H1 (cell line): ENCODE measurements at regions not wholly inside any gene's neighbourhood (a gene's known extent, or its start where the extent isn't known, plus 50 kb on each side); places are given as distances from the start of the nearest gene placed in this dataset.

Experiments
- CTCF ChIA-PET: fragments of 300-600 bp; sonication (Branson Sonifier 250); formaldehyde crosslinking; loops from one replicate; lab custom pipeline; 2021; ENCODE audit not compliant: partially characterized antibody; lab: Charles Lee
- POLR2A ChIA-PET: fragments of 300-600 bp; sonication (Branson Sonifier 250); formaldehyde crosslinking; loops from one replicate; lab custom pipeline; 2021; ENCODE audit warnings: inconsistent platforms; ENCODE audit not compliant: partially characterized antibody; lab: Charles Lee
- DNase-seq, 2 experiments: peaks; one replicate each; pipeline versions ENCODE4 v3.0.0 to v3.0.0-alpha.2; 2010 to 2022; ENCODE audit warnings: low spot score in 2 of 2, low read depth in 1 of 2, mixed read lengths in 1 of 2
- FAIRE-seq: peaks from 2 replicates; lab custom pipeline; 2011; peaks lifted over from hg19 to GRCh38; lab: Jason Lieb, UNC
- H2AFZ ChIP-seq: 2 replicates; pipeline ENCODE4 v1.8.1; 2012; ENCODE audit warnings: low read length, inconsistent platforms
- H2AK5ac ChIP-seq: 2 replicates; pipeline ENCODE4 v1.6.1; 2013; ENCODE audit warnings: low read depth, low read length
- H2BK120ac ChIP-seq: replicated peaks from 2 replicates; pipeline ENCODE3; 2013; ENCODE audit warnings: low read depth, low read length, inconsistent platforms
- H2BK12ac ChIP-seq: 2 replicates; pipeline ENCODE4 v1.6.1; 2013; ENCODE audit warnings: low read depth, low read length
- H2BK15ac ChIP-seq: 2 replicates; pipeline ENCODE4 v1.6.1; 2013; ENCODE audit warnings: low read length
- H2BK20ac ChIP-seq: 2 replicates; pipeline ENCODE4 v1.6.1; 2013; ENCODE audit warnings: low read length
- H2BK5ac ChIP-seq: 2 replicates; pipeline ENCODE4 v1.6.1; 2013; ENCODE audit warnings: low read depth, low read length
- H3K14ac ChIP-seq: 2 replicates; pipeline ENCODE4 v1.6.1; 2013; ENCODE audit warnings: inconsistent platforms; ENCODE audit not compliant: insufficient read length
- H3K18ac ChIP-seq: 2 replicates; pipeline ENCODE4 v1.6.1; 2013; ENCODE audit warnings: low read length; ENCODE audit errors: extremely low read depth
- H3K23ac ChIP-seq: 2 replicates; pipeline ENCODE4 v1.6.1; 2013; ENCODE audit warnings: inconsistent platforms; ENCODE audit not compliant: insufficient read length
- H3K23me2 ChIP-seq: 2 replicates; pipeline ENCODE4 v1.6.1; 2013; ENCODE audit warnings: low read depth, low read length
- H3K27ac ChIP-seq: 2 replicates; pipeline ENCODE4 v1.6.1; 2011; ENCODE audit warnings: low read depth, low read length, inconsistent platforms
- H3K27me3 ChIP-seq, 4 experiments: replicated peaks in 1 of 4; 1 replicate in 1 of 4; 2 replicates in 3 of 4; pipeline versions ENCODE4 v1.6.1 to v1.8.1; 2011 to 2013; ENCODE audit warnings: low read length in 3 of 4, mild to moderate bottlenecking in 3 of 4, inconsistent platforms in 2 of 4, mixed read lengths in 2 of 4, moderate library complexity in 1 of 4; ENCODE audit not compliant: control insufficient read depth in 3 of 4, insufficient read depth in 3 of 4; ENCODE audit errors: extremely low read depth in 1 of 4
- H3K36me3 ChIP-seq, 4 experiments: 2 replicates each; pipeline versions ENCODE4 v1.6.1 to v1.8.1; 2011 to 2013; ENCODE audit warnings: mild to moderate bottlenecking in 4 of 4, low read length in 3 of 4, moderate library complexity in 2 of 4, control low read depth in 1 of 4, inconsistent platforms in 1 of 4; ENCODE audit not compliant: insufficient read depth in 4 of 4, control insufficient read depth in 2 of 4
- H3K4ac ChIP-seq: replicated peaks from 2 replicates; pipeline ENCODE3; 2013; ENCODE audit warnings: low read length, low read depth, mixed read lengths, inconsistent platforms; ENCODE audit not compliant: insufficient read length
- H3K4me1 ChIP-seq, 4 experiments: replicated peaks in 1 of 4; 1 replicate in 1 of 4; 2 replicates in 3 of 4; pipeline versions ENCODE4 v1.6.1 to v1.8.1; 2011 to 2013; ENCODE audit warnings: low read length in 3 of 4, inconsistent platforms in 2 of 4, mixed read lengths in 1 of 4; ENCODE audit not compliant: insufficient read depth in 4 of 4, control insufficient read depth in 3 of 4
- H3K4me2 ChIP-seq, 2 experiments: 2 replicates each; pipeline versions ENCODE4 v1.6.1 to v1.8.1; 2011 to 2013; ENCODE audit warnings: low read depth in 2 of 2, low read length in 2 of 2, control low read depth in 1 of 2, inconsistent platforms in 1 of 2, mild to moderate bottlenecking in 1 of 2; ENCODE audit not compliant: insufficient read depth in 1 of 2
- H3K4me3 ChIP-seq, 4 experiments: fragments of 200-600, 300-600 bp in 1 of 4; sonication (generic), shearing (Covaris generic), sonication (Bioruptor Twin) in 1 of 4; 2 replicates each; pipeline versions ENCODE4 v1.5.1 to v1.8.1; 2011 to 2016; ENCODE audit warnings: low read length in 4 of 4, low read depth in 3 of 4, control low read depth in 2 of 4, inconsistent platforms in 2 of 4, mild to moderate bottlenecking in 2 of 4, mixed read lengths in 1 of 4, moderate library complexity in 1 of 4; ENCODE audit not compliant: insufficient read depth in 2 of 4; ENCODE audit errors: extremely low read depth in 1 of 4
- H3K56ac ChIP-seq: replicated peaks from 2 replicates; pipeline ENCODE3; 2013; ENCODE audit warnings: low read depth, mild to moderate bottlenecking, mixed read lengths, low read length, inconsistent platforms; ENCODE audit not compliant: insufficient read length
- H3K79me1 ChIP-seq: 2 replicates; pipeline ENCODE4 v1.6.1; 2013; ENCODE audit warnings: low read depth, low read length, control low read depth
- H3K79me2 ChIP-seq, 2 experiments: 2 replicates each; pipeline versions ENCODE4 v1.6.1 to v1.8.1; 2012 to 2013; ENCODE audit warnings: low read length in 2 of 2, mild to moderate bottlenecking in 2 of 2, inconsistent platforms in 1 of 2; ENCODE audit not compliant: insufficient read depth in 2 of 2, control insufficient read depth in 1 of 2
- H3K9ac ChIP-seq, 4 experiments: replicated peaks in 1 of 4; 1 replicate in 1 of 4; 2 replicates in 3 of 4; pipeline versions ENCODE4 v1.6.1 to v1.8.1; 2011 to 2013; ENCODE audit warnings: low read depth in 3 of 4, low read length in 3 of 4, control low read depth in 2 of 4, mild to moderate bottlenecking in 2 of 4, moderate library complexity in 2 of 4, inconsistent platforms in 1 of 4; ENCODE audit errors: extremely low read depth in 1 of 4
- H3K9me3 ChIP-seq, 2 experiments: 2 replicates each; pipeline versions ENCODE4 v1.6.1 to v1.8.1; 2012 to 2013; ENCODE audit warnings: mild to moderate bottlenecking in 2 of 2, moderate library complexity in 2 of 2, control low read depth in 1 of 2, inconsistent platforms in 1 of 2, low read depth in 1 of 2, low read length in 1 of 2, mixed read lengths in 1 of 2; ENCODE audit not compliant: insufficient read depth in 2 of 2
- H4K20me1 ChIP-seq, 2 experiments: replicated peaks in 1 of 2; 2 replicates each; pipeline versions ENCODE3 to v1.8.1; 2011 to 2013; ENCODE audit warnings: inconsistent platforms in 2 of 2, low read length in 2 of 2, mild to moderate bottlenecking in 1 of 2; ENCODE audit not compliant: insufficient read depth in 2 of 2, control insufficient read depth in 1 of 2
- H4K5ac ChIP-seq: 2 replicates; pipeline ENCODE4 v1.6.1; 2013; ENCODE audit warnings: low read length, low read depth, mixed read lengths, inconsistent platforms; ENCODE audit not compliant: insufficient read length
- H4K8ac ChIP-seq: 2 replicates; pipeline ENCODE4 v1.8.0; 2013; ENCODE audit warnings: mild to moderate bottlenecking, moderate library complexity, low read length, inconsistent platforms; ENCODE audit not compliant: insufficient read depth; ENCODE audit errors: extremely low read depth
- H4K91ac ChIP-seq: replicated peaks from 2 replicates; pipeline ENCODE3; 2013; ENCODE audit warnings: low read length, mixed read lengths, inconsistent platforms; ENCODE audit not compliant: insufficient read length
- ATF3 ChIP-seq: IDR thresholded peaks from 2 replicates; pipeline ENCODE4 v1.6.1; 2011; ENCODE audit warnings: low read depth, mild to moderate bottlenecking, low read length; ENCODE audit not compliant: insufficient read depth
- CHD2 ChIP-seq: IDR thresholded peaks from 2 replicates; pipeline ENCODE4 v1.6.1; 2012; ENCODE audit warnings: low read length, improper control_type of control experiment
- HDAC6 ChIP-seq: IDR thresholded peaks from one replicate; pipeline ENCODE4 v1.7.1; 2012; ENCODE audit warnings: low read depth, mild to moderate bottlenecking, inconsistent platforms, low read length, moderate library complexity
- JUND ChIP-seq: IDR thresholded peaks from 2 replicates; pipeline ENCODE4 v1.6.1; 2011; ENCODE audit warnings: mild to moderate bottlenecking, improper control_type of control experiment, low read length
- KDM4A ChIP-seq: IDR thresholded peaks from one replicate; pipeline ENCODE4 v1.7.1; 2012; ENCODE audit warnings: low read depth, mild to moderate bottlenecking, moderate library complexity, low read length, inconsistent platforms; ENCODE audit not compliant: severe bottlenecking
- POLR2A ChIP-seq, 2 experiments: IDR thresholded peaks; 1 replicate in 1 of 2; 2 replicates in 1 of 2; pipeline ENCODE4 v1.6.1; 2011; ENCODE audit warnings: low read depth in 2 of 2, low read length in 2 of 2, mild to moderate bottlenecking in 2 of 2; ENCODE audit errors: control extremely low read depth in 1 of 2
- POLR2AphosphoS5 ChIP-seq: IDR thresholded peaks from 2 replicates; pipeline ENCODE4 v1.6.1; 2011; ENCODE audit warnings: low read depth, low read length
- RAD21 ChIP-seq, 2 experiments: IDR thresholded peaks in 1 of 2; conservative IDR thresholded peaks in 1 of 2; 2 replicates each; pipeline ENCODE4 v1.6.1; 2011; ENCODE audit warnings: low read depth in 2 of 2, low read length in 2 of 2, improper control_type of control experiment in 1 of 2, inconsistent platforms in 1 of 2, mild to moderate bottlenecking in 1 of 2, moderate library complexity in 1 of 2
- SAP30 ChIP-seq: fragments of 300-600 bp; sonication (generic); IDR thresholded peaks from 2 replicates; pipeline ENCODE4 v1.7.1; 2012; ENCODE audit warnings: low read length, moderate library complexity, mild to moderate bottlenecking, inconsistent platforms; ENCODE audit not compliant: insufficient read depth, insufficient replicate concordance
- SIRT6 ChIP-seq: IDR thresholded peaks from one replicate; pipeline ENCODE4 v1.7.1; 2012; ENCODE audit warnings: low read length, inconsistent platforms
- SP1 ChIP-seq: IDR thresholded peaks from 2 replicates; pipeline ENCODE4 v1.6.1; 2011; ENCODE audit warnings: low read depth, low read length
- TAF7 ChIP-seq: optimal IDR thresholded peaks from 2 replicates; pipeline ENCODE3; 2011; ENCODE audit warnings: low read depth, mild to moderate bottlenecking, inconsistent platforms, low read length, moderate library complexity, borderline replicate concordance
- TCF12 ChIP-seq: IDR thresholded peaks from 2 replicates; pipeline ENCODE4 v1.6.1; 2011; ENCODE audit warnings: low read depth, mild to moderate bottlenecking, low read length
- TEAD4 ChIP-seq: IDR thresholded peaks from 2 replicates; pipeline ENCODE4 v1.6.1; 2012; ENCODE audit warnings: low read depth, low read length, inconsistent platforms, mixed read lengths
- ZNF274 ChIP-seq: IDR thresholded peaks from 2 replicates; pipeline ENCODE4 v1.7.0; 2012; ENCODE audit warnings: low read length, borderline replicate concordance; ENCODE audit errors: extremely low read depth
- WGBS, 2 experiments: shearing (Covaris generic) in 1 of 2; methylation state at CpG; one replicate each; pipeline versions ENCODE4 v1.1.6 to v1.1.7; 2013 to 2015; ENCODE audit warnings: low lambda C conversion rate in 2 of 2, mixed read lengths in 2 of 2, inconsistent platforms in 1 of 2, low coverage in 1 of 2, missing lambda C conversion rate in 1 of 2; ENCODE audit not compliant: insufficient replicate concordance in 2 of 2, insufficient coverage in 1 of 2, insufficient read length in 1 of 2; ENCODE audit errors: extremely low coverage in 1 of 2, missing lambda C conversion rate in 1 of 2; 5-methylcytosine and 5-hydroxymethylcytosine counted together

GRCh38 chr6:140105241-140105640, 730.8 kb upstream of the CITED2 start:
- H2BK15ac ChIP-seq: no peak overlapping the region
- H2AK5ac ChIP-seq: no peak overlapping the region
- no peak overlapping the region for H4K5ac ChIP-seq
- H3K9me3 ChIP-seq: no peaks in the 10 kb centered on the region
- H3K79me2 ChIP-seq: no peaks in the 10 kb centered on the region
- H3K36me3 ChIP-seq: no peaks in the 10 kb centered on the region
- no peak overlapping the region for H3K4ac ChIP-seq
- H3K4me1 ChIP-seq: 0 out of 7 replicates have a peak, but pooled peaks cover 0 to 6% (median 0%) of the 10 kb centered on the region in 4 experiments
- H3K14ac ChIP-seq: no peak overlapping the region
- no peak overlapping the region for H3K4me3 ChIP-seq
- H3K56ac ChIP-seq: no peak overlapping the region
- H3K27me3 ChIP-seq: no peaks in the 10 kb centered on the region
- H3K23me2 ChIP-seq: no peaks in the 10 kb centered on the region
- 80% methylated on average over 3 of the region's 3 CpGs; no CpG with 5 or more reads in 1 of the 2 experiments for WGBS, 2 experiments
- peak overlapping the region; percentile 100 for H2AFZ ChIP-seq
- no peak overlapping the region for H4K91ac ChIP-seq
- H2BK120ac ChIP-seq: no peak overlapping the region
- 0 out of 2 replicates have a peak overlapping the region, but pooled peaks have one; percentile 19 for H3K27ac ChIP-seq
- H4K20me1 ChIP-seq: no peaks in the 10 kb centered on the region
- DNase-seq (no peak), FAIRE-seq (no peak)
- no peak overlapping the region for H3K23ac ChIP-seq
- H3K9ac ChIP-seq: no peak overlapping the region
- H4K8ac ChIP-seq: no peak overlapping the region
- H3K79me1 ChIP-seq: no peaks in the 10 kb centered on the region
- CTCF ChIA-PET: interaction anchor here (0.6 to 1.0 kb wide), 2 partner anchors 12 to 47 kb away, joined by 3 read pairs; no protein-coding TSS in a partner anchor
- peak overlapping the region; percentile 83; the same call in 1 of the 2 replicates for H3K18ac ChIP-seq
- H3K4me2 ChIP-seq: 0 out of 4 replicates have a peak overlapping the region, but pooled peaks of 1 of the 2 experiments have one; percentile 22
- no peak overlapping the region; the same call in 1 of the 2 replicates for H2BK12ac ChIP-seq
- POLR2A ChIA-PET: no interaction called here
- H2BK5ac ChIP-seq: no peak overlapping the region; the same call in 1 of the 2 replicates
- no peak overlapping the region for H2BK20ac ChIP-seq
- TF ChIP-seq ATF3 (no peak), SP1 (no peak), SAP30 (no peak), RAD21 (IDR thresholded peaks at IDR 0.05 in 1 of 2, conservative IDR thresholded peaks at IDR 0.05 in 1 of 2; ENCODE audit: low read depth in 2 of 2, low read length in 2 of 2) (no peak), TAF7 (no peak), CHD2 (no peak), POLR2A (IDR thresholded peaks at IDR 0.05; ENCODE audit: control extremely low read depth in 1 of 2, low read depth in 2 of 2, low read length in 2 of 2) (no peak), TEAD4 (no peak), SIRT6 (no peak), JUND (no peak), TCF12 (no peak), HDAC6 (no peak), POLR2AphosphoS5 (no peak), ZNF274 (no peak), KDM4A (no peak)
